Hypothalamus (tissue), 51 donors: ENCODE measurements at regions not wholly inside any gene's neighbourhood (a gene's known extent, or its start where the extent isn't known, plus 50 kb on each side); places are given as distances from the start of the nearest gene placed in this dataset.
A peak's percentile ranks its signal among the peaks of the same experiment; 100 is the strongest.
"Not testable (repeated sequence)": the region's sequence is repeated elsewhere in the genome, so short reads cannot be mapped to it uniquely, and the experiment has no call there.

Experiments
- DNase-seq, 51 donors: peaks; one replicate each; lab custom pipeline; 2025; lab: John Stamatoyannopoulos, UW

- DNase-seq = no peak
Observed at GRCh38 chr2:203626952-203627681, 79.3 kb upstream of the CD28 start.

DNA sequence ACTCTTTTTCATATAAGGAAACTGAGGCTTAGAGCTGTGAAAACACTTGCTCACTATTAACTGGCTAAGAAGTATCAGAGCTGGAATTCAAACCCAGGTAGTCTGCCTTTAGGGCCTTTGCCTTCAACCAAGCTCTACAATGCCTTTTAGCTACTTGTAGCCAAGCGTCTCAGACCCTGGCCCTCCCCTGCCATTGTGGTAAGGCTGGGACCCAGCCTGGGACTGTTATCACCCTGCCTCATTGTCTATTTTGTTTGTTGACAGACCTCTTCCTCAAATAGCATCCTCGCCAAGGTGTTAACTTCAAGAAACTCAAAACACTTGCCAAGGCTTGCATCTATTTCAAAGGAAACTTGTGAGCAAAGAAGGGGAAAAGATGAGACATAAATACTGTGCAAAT, 76.7 kb upstream of the CD28 start:
- DNase-seq = no peak

DNA sequence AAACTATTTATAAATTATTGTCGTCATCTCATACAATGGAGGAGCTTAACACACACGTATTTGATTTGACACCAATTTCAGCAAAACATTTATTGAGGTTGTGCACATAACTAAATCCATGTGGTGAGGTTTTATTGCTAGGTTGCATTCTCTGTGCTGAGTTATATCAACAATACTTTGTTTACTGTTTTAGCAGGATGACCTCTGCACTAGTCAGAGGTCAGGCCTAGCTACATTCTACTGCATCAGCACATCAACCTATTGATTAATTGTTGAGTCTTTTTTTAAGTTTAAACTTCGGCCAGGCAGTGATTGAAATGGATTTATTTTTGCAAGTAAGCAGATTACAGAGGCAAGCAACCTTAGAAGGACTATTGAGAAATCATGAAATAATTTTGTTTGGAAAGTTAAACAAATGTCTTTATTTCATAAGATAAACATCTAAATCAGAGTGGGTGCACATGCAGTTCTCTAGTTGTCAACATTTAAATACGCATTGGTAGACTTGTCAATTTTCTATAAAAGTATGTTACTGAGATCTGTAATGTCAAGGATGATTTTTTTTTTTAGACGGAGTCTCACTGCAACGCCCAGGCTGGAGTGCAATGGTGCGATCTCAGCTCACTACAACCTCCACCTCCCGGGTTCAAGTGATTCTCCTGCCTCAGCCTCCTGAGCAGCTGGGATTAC, 75.2 kb upstream of the CD28 start:
- no peak for DNase-seq

- DNase-seq = peak in 7 of 51 donors; percentile 8 to 44 (median 10)
Observed at GRCh38 chr2:203636588-203637470, 69.6 kb upstream of the CD28 start.

DNA sequence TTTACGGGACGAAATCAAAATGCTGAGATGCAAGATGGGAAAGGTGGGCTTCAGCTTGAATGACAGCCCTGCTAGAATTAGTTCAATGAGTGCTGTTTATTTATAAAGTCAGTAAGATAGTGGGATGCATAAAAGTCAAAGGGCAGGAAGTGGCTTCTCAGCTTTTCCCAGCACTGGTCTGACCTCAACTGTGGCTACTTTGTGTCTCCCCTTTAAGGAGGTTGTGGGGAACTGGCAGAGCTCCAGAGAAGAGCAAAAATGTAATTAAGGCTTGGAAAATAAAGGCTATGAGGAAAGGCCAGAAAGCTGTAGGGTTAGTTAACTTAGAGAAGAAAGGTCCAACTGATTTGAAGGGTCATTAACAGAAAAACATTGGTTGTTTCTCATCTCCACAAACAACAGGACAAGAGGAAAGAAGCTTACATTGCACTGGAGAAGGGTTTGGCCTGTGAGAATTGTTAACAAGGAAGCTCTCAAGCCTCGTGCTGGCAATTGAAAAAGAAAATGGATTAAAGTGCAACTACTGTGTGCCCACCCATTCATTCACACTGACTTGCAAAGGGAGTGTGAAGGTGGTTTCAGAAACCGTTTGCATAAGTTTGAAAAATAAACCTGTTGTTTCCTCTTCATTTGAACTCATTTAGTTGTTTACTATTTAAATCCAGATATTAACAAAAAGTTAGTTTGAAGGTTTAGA, 68.8 kb upstream of the CD28 start:
- DNase-seq = no peak

DNA sequence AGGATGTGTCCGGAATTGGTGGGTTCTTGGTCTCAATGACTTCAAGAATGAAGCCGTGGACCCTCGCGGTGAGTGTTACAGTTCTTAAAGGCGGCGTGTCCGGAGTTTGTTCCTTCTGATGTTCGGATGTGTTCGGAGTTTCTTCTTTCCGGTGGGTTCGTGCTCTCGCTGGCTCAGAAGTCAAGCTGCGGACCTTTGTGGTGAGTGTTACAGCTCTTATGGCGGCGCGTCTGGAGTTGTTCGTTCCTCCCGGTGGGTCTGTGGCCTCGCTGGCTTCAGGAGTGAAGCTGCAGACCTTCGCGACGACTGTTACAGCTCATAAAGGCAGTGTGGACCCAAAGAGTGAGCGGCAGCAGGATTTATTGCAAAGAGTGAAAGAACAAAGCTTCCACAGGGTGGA, 64.6 kb upstream of the CD28 start:
- DNase-seq = not testable (repeated sequence)

- not testable (repeated sequence) for DNase-seq
Observed at GRCh38 chr2:203642841-203643240, 63.6 kb upstream of the CD28 start.

- no peak for DNase-seq
Observed at GRCh38 chr2:203645831-203646230, 60.6 kb upstream of the CD28 start.

- no peak for DNase-seq
Observed at GRCh38 chr2:203646266-203646864, 60.1 kb upstream of the CD28 start.

GRCh38 chr2:203646961-203647360, 59.5 kb upstream of the CD28 start:
- no peak for DNase-seq

DNA sequence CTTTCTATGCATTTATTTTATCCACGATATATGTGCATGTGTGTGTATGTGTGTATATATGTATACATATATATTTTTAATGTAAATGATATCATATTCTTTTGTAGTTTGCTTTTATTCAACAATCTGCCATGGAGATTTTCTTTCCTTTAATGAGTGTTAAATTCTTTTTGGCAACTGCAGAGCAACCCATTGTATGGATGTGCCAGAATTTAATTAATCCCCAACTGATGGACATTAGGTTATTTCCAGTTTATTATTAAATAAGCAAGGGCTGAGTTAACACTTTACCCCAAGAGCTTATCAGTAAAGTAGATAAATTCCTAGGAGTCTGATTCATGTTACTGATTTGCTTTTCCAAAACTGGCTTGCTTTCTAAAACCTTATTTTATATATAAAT, 58.9 kb upstream of the CD28 start:
- no peak for DNase-seq

GRCh38 chr2:203648273-203648672, 58.2 kb upstream of the CD28 start:
- no peak for DNase-seq

GRCh38 chr2:203649176-203649814, 57.1 kb upstream of the CD28 start:
- DNase-seq = no peak

DNA sequence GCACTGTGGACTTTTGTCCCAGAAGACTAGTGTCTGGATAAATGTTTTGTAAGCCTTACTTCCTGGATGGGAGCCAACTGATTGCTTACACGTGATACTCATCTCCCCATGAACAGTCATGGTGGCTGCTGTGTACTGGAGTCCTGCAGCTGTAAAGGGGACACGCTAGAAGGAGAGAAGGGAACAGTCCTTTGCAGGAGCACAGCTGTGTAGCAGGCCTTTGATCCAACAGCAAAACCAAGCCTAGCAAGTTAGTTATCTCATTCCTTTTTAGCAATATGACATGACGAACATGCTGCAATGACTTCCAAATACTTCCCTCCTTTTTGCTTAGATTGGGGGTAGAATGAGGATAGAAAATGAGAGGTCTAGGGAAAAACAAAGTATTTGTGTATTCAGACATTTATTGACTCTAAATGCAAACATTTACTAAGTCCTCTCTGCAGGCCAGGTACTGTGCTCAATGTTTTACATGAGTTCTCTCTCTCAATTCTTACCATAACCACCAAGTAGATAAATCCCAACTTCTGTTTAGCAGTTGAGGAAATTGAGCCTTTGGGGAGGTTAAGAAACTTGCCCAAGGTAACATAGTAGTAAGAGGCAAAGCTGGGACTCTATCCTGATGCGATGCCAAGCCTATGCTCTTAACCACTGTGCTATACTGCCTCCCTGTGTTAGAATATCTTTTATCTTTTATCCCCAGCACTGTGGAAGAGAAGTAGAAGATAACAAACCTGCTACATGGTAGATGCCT, 55.4 kb upstream of the CD28 start:
- DNase-seq = peak in 8 of 51 donors; percentile 3 to 70 (median 8)

DNA sequence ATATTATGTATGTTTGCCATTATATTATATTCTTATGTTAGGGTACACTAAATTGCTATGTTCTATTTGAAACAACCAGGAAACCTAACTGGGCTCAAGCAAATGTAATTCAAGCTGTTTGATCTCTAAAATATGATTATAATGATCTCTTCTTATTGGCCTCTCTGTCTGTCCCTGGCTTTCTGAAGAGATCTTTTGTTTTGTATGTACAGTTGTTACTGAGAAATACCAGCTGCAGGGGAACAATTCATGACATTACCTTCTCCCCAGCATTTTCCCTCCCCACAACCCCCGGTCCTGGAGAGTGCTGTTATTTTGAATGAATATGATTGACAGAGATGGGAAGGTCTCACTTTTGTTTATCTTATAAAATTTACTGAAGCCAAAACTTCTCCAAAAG, 54.8 kb upstream of the CD28 start:
- peak in 1 of 51 donors; percentile 59 for DNase-seq

DNA sequence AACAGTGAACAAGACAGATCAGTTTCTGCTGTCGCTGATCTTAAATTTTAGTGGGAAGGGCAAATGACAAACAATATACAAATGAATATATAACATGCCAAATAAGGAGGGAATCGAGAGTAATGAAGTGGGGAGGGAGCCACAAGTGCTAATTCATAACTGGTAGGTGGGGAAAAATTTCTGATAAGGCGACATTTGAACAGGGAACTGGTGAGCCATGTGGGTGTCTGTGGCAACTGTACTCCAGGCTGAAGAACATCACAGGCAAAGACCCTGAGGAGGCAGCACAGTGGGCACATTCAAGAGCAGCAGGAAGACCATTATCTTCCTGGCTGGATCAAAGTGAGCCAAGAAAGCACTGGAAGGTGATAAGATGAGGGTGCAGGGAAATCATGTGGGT, 51.6 kb upstream of the CD28 start:
- DNase-seq = no peak

GRCh38 chr2:203656522-203657287, 49.7 kb upstream of the CD28 start:
- peak in 11 of 51 donors; percentile 10 to 38 (median 17) for DNase-seq
